ENCODE measurements at regions not wholly inside any gene's neighbourhood (a gene's known extent, or its start where the extent isn't known, plus 50 kb on each side); places are given as distances from the start of the nearest gene placed in this dataset.

DNA sequence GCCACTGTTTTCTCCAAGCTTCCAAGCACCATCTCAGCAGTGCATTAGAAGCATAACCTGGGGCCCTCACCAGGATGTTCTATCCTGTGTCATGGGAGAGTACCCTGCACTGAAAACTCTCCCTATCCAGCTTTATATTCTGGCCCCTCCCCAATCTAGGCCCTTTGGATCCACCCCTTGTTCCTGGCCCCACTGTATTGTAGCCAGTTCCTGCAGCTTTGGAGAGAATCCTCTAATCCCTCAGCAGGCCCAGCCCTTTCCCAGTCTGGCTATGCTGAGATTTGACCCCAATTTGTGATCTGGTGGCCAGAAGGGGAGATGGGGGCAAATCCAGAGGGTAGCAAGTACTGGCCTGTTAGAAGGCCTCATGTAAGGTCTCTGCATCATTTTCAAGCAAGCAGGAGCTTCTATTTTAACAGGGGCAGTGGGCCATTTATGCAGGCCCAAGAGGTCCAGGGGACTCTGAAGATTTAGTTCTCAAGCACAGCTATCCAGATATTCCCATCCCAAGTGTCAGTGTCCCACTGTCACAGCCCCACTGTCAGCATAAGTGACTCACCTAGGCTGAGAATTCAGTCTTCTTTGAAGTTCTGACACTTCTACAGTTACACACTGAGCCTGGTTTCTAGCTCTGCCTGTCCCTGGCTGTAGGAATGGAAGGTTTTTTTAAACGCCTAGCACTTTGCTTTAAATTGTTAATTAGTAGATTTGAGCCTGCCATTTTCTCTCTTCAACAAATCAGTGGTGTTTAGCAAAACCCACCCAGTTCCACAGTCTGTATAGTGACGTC lies 589.5 kb upstream of the CADM1 start:
- DNase-seq = no peak

DNA sequence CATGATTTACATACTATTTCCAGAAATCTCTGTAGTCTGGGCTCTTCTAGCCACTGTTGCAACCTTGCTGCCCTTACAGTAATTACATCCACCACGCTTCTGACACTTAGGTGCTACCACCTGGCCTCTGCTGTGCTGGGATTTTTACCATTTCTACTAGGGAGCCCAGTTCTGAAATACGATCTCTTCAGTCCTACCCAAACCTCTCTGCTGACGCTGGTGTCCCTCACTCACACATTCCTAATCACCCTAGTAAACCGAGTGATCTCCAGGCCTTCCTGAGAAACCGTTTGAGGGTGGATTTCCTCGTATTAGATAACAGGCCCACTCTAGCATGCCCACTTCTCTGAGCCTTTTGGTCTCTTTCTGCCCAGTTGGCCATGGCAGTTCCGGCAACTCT lies 588.9 kb upstream of the CADM1 start:
- DNase-seq = no peak

DNA sequence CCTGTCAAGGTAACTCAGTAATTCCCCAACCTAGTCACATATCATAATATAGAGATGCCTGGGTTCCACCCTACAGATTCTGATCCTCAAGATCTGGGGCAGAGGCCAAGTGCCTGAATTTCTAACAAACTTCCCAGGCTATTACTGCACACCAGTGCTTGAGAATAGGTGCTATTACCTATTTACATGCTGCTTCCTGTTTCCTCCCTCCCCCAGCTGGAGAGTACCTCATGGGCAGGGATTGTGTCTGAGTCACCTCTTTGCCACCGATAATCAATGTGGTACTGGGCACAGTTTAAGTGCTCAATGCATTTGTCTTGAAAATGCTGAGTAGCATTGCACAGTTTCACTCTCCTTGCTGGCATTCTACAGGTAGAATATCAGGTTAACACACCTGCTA lies 582.2 kb upstream of the CADM1 start:
- DNase-seq = no peak

DNA sequence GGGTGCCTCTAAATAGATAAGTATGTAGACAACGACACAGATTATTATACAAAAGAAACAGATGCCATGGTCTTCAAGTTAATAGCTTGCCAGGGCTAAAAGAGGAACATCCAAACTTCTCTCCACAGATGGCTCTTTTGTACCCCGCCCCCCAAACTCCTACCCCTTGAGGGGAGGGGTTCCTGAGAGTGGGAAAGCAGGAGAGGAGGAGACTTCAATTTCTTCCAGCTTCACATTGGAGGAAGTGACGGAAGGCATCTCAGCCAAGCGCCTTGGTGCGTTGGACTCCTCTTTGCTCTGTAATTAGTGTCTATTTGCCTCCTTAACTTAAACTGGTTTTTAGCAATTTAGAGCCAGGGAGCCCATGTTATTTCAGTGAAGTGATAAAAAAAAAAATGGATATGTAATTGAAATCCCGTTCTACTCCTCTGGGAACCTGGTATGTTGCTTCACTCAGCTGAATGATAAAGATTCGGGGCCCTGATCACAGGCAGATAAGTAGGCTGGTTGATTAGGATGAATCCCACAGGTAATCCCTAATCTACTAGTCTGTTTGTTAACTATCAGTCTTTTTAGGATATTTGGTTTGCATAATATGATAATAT lies 580.9 kb upstream of the CADM1 start:
- DNase-seq = no peak

DNA sequence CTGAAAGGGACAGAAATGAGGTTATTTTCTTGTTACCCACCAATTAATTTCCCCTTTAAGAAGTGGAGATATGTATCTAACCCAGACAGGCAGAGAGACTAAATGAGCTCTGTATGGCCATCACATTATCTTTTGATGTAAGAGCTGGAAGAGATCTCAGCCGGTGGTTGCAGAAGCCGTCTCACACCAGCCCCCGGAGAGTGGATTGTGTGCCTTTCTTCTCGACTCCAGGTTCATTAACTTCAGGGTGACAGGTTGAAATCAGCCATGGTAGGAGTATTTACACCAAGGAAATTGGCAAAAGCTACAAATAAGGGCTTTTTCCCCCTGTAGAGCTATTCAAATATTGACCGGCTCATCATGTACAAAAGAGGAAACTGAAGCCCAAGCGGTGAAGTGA lies 580.3 kb upstream of the CADM1 start:
- no peak for DNase-seq

DNA sequence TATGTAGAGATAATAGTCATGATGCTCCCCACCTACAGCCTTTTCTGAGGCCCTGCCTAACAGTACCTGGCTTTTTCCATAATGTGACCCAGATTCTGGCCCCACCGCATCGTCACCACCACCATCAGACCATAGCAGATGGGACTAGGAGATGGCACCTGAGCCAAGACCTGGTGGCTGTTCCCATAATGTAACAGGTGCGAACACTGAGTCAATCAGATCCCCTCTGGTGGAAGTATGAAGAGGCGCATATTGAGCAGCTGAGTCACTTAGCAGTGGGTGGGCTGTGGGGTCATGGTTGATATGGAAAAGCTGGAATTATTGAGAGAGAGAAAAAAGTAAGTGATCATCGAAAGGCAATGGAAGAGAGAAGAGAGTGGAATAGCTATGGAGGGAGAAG lies 578.0 kb upstream of the CADM1 start:
- no peak for DNase-seq

DNA sequence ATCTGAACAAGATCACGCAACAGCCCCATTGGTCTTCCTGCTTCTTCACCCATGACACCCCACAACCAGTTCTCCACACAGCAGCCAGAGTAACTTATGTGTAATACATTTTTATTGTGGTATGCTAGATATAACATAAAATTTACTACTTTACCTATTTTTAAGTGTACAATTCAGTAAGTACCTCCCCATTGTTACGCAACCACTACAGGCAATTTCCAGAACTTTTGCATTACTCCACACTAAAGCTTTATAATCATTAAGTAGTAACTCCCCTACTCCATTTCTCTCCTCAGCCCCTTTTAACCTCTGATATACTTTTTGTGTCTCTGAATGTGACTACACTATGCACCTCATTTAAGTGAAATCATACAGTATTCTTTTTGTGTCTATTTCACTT lies 575.4 kb upstream of the CADM1 start:
- no peak for DNase-seq

DNA sequence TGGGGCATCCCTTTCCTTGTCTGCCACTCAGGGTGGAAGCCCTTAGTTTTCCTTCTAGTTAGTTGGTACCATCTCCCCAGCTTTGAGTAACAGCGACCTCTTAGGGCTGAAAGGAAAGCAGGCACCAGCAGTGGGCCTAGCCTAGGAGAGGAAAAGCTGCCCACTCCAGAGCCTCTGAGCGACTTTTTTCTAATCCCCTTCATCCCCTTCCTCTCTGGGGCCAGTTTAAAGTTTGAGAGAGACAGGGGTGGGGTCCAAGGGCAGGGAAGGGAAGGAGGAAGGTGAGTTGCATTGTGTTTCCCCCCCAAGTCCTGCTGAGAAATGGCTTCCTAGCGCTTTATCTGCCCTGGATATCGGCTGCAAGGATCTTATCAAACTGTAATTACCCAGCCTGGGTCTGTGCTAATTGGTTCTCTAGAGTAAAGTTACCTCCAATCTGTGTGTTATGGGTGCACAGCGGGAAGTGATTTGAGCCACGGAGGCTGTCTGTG lies 573.9 kb upstream of the CADM1 start:
- no peak for DNase-seq

DNA sequence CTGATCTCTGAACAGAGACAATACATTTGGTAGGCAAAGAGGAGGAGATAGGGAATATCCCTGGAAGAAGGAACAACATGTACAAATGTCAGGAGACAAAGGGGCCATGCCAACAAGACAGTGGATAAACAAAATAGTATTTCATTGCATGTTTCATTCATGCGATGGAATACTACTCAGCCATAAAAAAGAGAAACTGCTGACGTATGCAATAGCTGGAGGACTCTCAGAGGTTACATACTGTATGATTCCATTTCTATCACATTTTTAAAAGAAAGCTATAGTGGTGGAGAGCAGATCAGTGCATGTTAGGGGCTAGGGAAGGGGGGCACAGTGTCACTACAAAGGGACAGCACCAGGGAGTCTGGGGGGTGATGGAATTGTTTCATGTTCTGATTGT lies 572.9 kb upstream of the CADM1 start:
- no peak for DNase-seq

DNA sequence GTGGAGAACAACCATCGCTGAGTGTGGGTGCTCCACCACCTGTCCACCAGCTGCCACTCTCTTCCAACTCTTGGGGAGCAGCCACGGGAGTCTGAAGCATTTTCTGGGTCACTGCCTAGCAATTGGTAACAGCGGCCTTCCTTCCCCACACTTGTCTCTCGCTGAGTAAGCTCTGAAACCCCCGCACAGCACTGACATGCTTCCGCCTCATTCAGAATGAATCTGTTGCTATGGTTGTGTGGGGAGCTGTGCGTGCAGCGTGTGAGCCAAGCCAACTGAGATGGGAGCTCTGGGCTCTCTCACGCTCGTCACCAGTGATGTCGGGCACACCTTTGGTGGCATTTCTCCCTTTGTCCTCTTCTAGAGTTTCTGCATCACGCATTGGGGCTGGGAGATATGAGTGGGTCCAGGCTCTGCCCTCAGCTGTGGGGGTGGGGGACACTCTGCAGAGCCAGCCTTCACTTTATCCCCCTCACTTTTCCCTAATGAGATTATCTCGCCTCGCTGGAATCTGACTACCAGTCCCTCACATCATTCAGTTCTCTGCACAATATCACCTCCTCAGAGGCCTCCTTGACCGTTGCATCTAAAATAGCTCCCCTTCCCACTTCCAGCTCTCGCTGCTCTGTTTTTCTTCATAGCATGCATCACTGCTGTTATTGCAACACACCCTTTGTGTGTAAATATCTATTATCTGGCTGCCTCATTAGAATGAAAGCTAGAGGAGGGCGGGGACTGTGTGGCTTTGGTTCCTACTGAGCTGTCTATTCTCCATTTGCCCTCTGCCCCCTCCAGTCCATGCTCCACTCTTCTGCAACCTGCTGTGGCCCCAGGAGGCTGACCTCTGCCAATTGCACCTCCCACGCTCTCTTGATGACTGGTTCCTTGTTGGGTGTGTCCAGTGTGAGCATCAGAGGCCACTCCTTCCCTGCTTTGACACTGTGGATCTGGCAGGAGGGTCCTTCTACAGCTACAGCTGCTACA lies 569.9 kb upstream of the CADM1 start:
- no peak for DNase-seq

DNA sequence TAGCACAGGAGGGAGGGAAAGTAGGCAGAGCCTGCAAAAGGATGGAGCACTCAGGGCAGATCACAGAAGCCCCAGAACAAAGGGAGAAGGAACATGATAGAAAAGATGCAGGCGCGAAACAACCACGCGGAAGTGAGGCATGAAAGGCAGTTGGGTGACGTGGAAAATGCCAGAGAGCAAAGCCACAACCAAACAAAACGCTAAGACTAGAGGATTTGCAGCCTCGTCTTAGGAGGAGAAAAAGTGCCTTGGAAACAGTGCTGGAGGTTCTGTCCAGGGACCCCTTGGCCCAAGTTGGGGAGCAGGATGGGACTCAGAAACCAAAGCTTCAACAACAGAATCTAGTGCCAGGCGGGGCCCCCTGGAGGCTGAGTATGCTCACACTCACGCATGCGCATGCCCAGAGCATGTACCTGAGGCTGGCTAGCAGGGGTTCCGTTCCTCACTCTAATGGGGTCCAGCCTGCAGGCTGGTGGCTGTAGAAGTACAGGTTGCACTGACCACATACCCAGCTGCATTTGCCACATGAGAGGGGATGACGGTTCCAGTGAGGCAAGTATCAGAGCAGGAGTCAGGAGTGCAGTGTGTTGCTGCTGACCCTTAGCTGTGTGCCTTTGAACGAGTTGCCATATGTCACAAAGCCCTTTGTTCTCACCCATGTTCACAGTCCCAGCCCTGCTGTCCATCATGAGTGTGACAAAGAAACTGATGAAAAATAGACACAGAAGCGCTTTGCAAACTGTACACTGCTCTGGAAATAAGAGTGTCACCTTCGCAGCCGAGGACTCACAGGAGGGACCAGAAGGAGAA lies 568.6 kb upstream of the CADM1 start:
- no peak for DNase-seq

DNA sequence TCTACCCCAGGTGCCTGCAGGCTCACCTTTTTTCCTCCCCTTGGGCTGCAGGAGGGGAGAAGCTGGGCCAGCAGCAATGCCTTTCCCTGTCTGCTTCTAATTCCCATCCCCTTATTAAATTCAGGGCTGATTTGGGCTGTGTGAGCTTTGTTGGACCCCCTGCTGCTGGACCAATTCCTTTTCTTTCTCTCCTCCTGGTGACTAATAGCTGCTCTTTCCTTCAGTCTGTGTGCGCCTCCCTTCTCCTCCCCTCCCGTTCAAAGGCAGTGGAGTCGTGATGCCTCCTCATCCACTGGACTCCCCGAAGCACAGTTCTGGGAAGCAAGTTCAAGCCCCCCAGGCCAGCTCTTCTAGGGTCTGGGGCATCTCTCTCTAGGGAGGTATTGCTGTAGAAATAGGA lies 567.9 kb upstream of the CADM1 start:
- no peak for DNase-seq

DNA sequence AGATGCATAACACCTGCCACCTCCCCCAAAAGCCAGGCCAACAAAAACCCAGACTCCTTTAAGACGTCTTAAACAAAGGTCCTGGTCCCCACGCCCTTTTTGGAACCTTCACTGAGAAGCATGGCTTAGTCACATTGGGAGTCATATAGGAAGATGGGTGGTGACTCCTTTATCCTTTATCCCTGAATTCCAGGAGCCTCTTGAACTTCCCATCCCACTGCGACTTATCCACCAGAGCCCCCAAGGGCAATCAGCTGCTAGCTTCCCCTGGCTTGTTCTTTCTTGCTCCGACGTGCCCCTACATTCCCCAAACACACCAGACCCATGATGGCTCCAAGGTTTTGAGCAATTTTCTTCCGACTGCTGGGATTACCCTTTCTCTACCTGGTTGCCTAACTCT lies 567.0 kb upstream of the CADM1 start:
- no peak for DNase-seq

DNA sequence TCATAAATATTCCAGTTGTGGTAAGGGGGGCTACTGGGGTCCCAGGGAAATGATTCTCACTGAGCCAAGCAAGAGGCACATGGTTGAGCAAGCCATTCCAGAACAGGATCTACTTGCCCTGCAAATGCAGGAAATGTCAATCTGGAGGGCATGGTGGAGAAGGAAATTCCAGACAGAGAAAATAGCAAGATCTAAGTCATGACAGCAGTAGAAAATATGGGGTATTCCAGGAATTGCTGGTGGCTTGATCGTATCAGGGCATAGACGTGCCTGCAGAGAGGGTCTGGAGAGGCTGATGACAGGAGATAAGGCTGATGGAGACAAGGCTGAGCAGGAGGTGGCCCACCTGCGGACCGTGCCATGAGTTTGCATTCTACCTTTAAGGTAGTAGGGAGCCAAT lies 566.3 kb upstream of the CADM1 start:
- no peak for DNase-seq

DNA sequence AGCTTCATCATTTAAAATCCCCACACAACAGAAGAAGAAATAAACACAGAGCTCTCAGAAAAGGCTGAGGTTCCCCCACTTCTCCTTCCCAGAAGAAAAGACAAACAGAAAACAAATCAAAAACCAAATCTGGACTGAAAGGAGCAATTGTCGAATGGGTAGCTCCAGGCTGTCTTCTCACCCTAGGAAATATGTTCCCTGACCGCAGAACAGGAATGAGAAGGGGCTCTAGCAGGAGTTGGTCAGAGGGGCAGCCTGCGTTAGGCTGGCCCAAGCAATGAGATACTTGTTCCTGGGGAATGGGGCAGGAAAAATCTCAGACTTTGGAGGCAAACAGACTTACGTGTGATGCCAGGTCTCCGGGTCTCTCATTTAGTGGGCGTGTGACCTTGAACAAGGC lies 562.6 kb upstream of the CADM1 start:
- no peak for DNase-seq

DNA sequence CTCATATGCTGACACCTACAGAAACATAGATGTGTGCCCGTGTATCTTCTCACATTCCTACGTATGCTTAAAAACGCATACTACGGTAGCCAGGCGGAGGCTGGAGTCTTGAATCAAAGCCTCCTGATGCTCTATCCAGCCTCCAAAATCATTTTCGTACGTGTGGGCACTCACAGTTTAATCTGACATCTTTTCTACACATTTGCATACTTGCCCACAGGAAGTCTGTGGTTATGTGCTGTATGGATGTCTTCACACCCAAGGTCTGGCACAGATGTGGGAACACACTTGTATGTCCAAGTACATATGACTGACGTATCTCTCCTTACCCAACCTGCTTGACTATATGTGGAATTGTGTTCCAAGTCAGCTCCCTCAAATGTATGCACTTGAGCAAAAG lies 561.8 kb upstream of the CADM1 start:
- no peak for DNase-seq

DNA sequence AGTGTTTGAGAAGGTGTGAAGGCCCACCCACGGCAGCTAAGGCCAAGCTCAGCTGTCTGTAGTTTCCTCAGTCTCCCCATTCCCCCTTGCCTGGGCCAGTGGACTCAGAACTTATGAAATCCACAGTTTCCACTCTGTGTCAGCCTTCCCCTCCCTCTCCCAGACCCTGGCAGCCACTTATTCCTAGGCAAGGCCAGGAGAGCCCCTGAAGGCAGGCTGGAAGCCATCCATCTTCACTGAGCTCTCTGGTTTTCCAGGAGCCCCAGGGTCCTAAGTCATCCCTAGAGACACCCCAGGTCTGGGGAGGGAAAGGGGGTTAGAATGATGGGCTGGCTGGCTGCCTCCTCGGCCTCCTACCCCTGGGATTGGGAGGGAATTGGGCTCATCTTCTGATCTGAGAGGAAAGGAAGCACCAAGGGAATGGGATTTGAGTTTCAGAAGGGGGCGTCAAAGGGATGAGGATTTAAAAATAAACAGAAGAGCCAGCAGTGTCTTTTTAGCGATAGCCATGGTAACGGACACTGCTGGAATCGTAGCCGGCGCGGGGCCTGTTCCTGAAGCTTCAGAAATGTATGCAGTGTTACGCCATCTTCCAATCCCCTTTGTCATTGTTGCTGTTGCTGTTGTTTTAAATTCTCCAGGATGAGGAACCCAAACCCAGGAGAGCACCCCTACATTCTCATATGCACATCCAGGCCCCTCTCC lies 561.1 kb upstream of the CADM1 start:
- DNase-seq = no peak

DNA sequence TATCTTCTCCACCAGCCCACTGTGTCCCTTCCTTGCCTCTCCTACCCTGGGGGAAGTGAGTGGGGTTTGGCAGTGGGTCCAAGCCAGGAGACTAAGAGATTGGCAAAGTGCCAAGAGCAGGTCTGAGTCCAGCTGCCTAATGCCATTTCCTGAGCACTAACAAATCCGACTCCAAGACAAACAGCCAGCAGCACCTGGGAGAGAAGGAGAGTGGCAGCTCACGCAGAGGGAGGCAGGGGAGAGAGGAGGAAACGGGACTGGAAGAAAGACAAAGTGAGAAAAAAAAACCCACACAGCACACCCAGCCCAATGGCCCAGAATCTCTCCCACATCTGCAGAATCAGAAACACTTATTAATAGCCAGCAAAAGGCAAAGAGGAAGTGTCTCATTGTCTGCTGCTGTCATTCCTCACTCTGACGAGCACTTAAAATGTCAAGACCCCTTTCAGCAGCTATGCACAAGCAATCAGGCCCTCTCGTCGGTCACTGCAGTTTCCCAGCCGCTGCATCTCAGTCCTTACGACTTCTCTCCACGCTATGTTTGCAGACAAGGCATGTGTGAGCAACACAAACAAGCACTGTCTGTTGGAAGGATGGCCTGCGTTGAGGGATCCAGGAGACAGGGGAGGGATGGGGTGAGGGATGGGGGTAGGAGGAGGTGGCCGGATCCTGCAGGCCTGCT lies 558.4 kb upstream of the CADM1 start:
- DNase-seq = no peak

DNA sequence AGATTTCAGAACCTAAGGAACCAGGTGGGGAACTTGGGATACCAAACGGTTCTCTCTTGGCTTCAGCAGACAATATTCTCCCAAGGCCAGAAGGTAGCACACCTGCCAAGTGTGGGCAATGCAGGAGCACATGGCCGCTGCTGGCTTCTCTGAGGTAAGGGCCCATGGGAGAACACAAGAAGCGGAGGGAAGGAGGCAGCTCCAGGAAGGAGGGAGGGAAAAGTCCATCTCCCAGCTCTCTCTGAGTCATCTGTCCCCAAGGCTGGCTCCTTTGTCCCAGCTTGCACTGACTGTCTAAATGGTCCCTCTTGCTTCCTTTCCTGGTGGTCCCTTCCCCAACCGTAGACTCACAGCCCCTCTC lies 557.9 kb upstream of the CADM1 start:
- no peak for DNase-seq

DNA sequence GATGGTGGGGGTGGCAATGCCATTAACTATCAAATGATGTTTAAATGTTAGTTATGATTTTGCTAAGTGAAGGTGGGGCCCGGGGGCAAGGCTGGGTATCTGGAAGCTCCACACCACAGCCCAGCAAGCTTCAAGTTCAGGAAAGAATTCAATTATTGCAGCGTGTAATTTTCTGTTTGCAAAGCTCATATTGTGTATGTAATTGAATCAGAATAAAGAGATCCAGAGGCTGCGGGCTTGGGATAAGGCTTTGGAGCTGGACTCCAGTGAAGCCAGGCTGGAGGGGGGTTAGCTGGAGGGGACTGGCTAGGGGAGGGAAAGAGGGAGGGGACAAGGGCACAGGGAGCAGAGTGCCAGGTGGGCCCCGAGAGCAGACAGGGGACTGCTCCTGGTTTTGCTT lies 557.1 kb upstream of the CADM1 start:
- no peak for DNase-seq

DNA sequence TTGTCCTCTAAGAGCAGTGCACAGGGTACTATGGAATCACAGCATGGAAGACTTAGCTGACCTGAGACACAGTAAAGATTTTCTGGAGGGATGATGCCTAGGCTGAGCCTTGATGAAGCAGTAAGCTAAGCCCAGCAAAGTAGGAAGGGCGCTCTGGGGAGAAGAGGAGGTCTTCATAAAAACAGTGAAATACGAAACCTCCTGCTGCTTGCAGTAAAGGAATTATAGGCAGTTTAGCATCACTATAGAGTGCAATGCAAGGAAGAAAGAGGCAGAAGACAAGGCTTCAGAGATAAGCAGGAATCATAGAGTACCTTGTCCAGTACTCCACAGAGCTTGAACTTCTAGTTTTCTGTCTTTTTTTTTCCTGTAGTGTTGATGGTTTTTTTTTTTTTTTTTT lies 555.7 kb upstream of the CADM1 start:
- DNase-seq = no peak

DNA sequence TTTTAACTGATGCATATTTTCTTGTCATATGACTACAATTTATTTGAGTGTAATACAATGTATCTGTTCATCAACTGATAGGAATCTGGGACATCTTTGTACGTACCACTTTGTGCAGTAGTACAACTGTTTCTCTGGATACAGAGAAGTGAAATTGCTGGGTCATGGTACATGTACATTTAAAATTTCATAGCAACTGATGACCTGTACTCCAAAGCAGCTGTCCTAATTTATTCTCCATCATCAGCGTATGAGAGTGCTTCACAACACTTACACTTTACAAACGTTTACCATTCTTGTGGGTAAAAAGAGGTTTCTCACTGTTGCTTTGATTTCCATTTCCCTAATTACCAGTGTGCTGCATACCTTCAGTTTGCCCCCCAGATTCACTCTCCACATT lies 552.8 kb upstream of the CADM1 start:
- no peak for DNase-seq
